Activated naive CD8-positive, alpha-beta T cell treated with anti-CD3 and anti-CD28 coated beads, Interleukin-2, amount 50 U/mL, for 24 hours (primary cell): ENCODE measurements at regions not wholly inside any gene's neighbourhood (a gene's known extent, or its start where the extent isn't known, plus 50 kb on each side); places are given as distances from the start of the nearest gene placed in this dataset.

ENCODE experiments used
- ATAC-seq: fragments of 150-1000 bp; cut with Tn5 transposase; one replicate; pipeline ENCODE4 v1.10.0; 2021
- DNase-seq: peaks from one replicate; pipeline ENCODE4 v3.0.0; 2021
- H3K27ac Mint-ChIP-seq: one replicate; pipeline ENCODE4 v1.8.0; 2021; ENCODE audit warnings: mild to moderate bottlenecking, mixed read lengths
- H3K27me3 Mint-ChIP-seq: one replicate; pipeline ENCODE4 v1.8.0; 2021; ENCODE audit warnings: mixed read lengths
- H3K36me3 Mint-ChIP-seq: one replicate; pipeline ENCODE4 v1.8.0; 2021; ENCODE audit warnings: low read depth, mixed read lengths
- H3K4me1 Mint-ChIP-seq: one replicate; pipeline ENCODE4 v1.8.0; 2021; ENCODE audit warnings: mixed read lengths
- H3K4me3 Mint-ChIP-seq: one replicate; pipeline ENCODE4 v1.8.0; 2021; ENCODE audit warnings: mild to moderate bottlenecking, moderate library complexity, mixed read lengths
- H3K9me3 Mint-ChIP-seq: one replicate; pipeline ENCODE4 v1.8.0; 2021; ENCODE audit warnings: mixed read lengths

DNA sequence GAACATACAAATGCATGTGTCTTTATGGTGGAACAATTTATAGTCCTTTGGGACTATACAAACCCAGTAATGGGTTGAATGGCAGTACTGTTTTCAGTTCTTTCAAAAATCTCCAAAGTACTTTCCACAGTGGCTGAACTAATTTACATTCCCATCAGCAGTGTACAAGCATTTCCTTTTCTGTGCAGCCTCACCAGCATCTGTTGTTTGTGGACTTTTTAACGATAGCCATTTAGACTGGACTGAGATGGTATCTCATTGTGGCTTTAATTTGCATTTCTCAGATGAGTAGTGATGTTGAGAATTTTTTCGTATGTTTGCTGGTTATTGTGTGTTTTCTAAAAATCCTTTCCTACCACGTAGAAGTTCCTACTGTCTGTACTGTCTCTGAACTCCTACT lies 327.2 kb upstream of the ZFP64 start:
- Mint-ChIP-seq H3K27ac (no peak overlapping the region), H3K4me1 (no peaks in the 10 kb centered on the region), H3K9me3 (peaks cover 17% of the 10 kb centered on the region), H3K36me3 (no peaks in the 10 kb centered on the region), H3K4me3 (no peak overlapping the region), H3K27me3 (no peaks in the 10 kb centered on the region)
- DNase-seq: no peak
- ATAC-seq: no peak

GRCh38 chr20:52515877-52516276 lies 324.3 kb upstream of the ZFP64 start:
- Mint-ChIP-seq H3K4me3 (no peak overlapping the region), H3K36me3 (no peaks in the 10 kb centered on the region), H3K27me3 (no peaks in the 10 kb centered on the region), H3K27ac (no peak overlapping the region), H3K4me1 (no peaks in the 10 kb centered on the region), H3K9me3 (peaks cover 10% of the 10 kb centered on the region)
- DNase-seq: no peak
- no peak for ATAC-seq

DNA sequence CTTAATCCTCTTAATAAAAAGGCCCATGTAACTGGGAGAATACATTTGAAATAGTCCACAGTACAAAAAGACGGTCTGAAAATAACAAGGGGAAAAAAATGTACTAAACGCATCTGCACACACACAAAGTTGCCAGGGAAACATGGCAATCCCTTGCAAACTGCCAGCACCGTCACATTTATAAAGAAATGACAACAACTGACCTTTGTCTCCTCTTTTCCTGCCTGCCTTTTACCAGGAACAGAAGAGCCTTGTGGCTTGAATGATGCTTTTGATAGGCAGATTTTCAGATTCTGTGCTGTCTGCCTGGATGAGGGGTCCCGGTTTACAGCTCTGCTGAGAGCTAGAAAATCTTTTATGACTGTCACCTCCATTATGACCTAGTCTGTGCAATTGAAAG lies 308.6 kb upstream of the ZFP64 start:
- Mint-ChIP-seq H3K36me3 (no peaks in the 10 kb centered on the region), H3K27ac (no peak overlapping the region), H3K4me1 (no peaks in the 10 kb centered on the region), H3K9me3 (peaks cover 9% of the 10 kb centered on the region), H3K4me3 (no peak overlapping the region), H3K27me3 (no peaks in the 10 kb centered on the region)
- DNase-seq (no peak), ATAC-seq (no peak)

GRCh38 chr20:52497731-52498130 lies 306.2 kb upstream of the ZFP64 start:
- Mint-ChIP-seq H3K4me3 (no peak overlapping the region), H3K9me3 (no peaks in the 10 kb centered on the region), H3K36me3 (no peaks in the 10 kb centered on the region), H3K27me3 (peaks cover 3% of the 10 kb centered on the region), H3K27ac (no peak overlapping the region), H3K4me1 (peaks cover 19% of the 10 kb centered on the region)
- ATAC-seq (no peak), DNase-seq (no peak)

DNA sequence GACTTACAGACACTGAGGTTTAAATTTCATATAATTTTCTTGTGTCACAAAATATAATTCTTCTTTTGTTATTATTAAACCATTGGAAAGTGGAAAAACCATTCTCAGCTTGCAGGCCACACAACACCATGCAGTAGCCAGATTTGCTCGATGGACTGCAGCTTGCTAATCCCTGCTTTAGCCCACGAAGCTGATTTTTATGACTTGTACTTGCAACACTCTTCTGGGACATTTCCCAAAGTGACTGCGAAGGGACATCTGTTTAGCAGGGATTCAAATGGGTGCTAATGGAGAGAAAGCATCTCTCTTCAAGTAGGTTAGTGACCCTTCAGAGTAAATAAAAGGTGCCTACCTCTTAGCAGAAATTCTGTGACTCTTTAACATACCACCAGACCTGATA lies 304.6 kb upstream of the ZFP64 start:
- H3K36me3 Mint-ChIP-seq: no peaks in the 10 kb centered on the region
- H3K27ac Mint-ChIP-seq: no peak overlapping the region
- no peak for DNase-seq
- peaks cover 5% of the 10 kb centered on the region for H3K27me3 Mint-ChIP-seq
- H3K4me3 Mint-ChIP-seq: no peak overlapping the region
- peaks cover under 1% of the 10 kb centered on the region for H3K9me3 Mint-ChIP-seq
- no peak for ATAC-seq
- peaks cover 19% of the 10 kb centered on the region for H3K4me1 Mint-ChIP-seq

DNA sequence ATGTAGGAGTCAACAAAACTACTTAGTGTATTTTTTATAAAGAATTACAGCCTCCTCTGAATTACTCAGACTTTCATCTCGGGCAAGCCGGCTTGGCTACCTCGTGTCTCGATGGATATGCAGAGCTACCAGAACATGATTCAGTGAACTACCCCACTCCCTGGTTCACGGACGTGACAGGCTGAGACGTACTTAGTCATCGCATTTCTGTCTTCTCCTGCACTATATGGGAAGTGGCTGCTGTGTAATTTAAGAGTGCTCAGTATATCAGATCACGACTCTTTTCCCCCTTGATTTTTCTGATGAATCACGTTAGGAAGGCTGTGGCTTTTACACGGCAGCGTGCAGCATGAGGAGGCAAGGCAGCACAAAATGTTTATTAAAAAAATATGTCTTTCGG lies 302.7 kb upstream of the ZFP64 start:
- peak overlapping the region; percentile 51 for H3K4me3 Mint-ChIP-seq
- DNase-seq: peak; percentile 48
- peak overlapping the region; percentile 14 for H3K27ac Mint-ChIP-seq
- ATAC-seq: peak; percentile 99
- H3K4me1 Mint-ChIP-seq: peaks cover 19% of the 10 kb centered on the region
- H3K9me3 Mint-ChIP-seq: peaks cover 6% of the 10 kb centered on the region
- H3K27me3 Mint-ChIP-seq: peaks cover 5% of the 10 kb centered on the region
- H3K36me3 Mint-ChIP-seq: no peaks in the 10 kb centered on the region

DNA sequence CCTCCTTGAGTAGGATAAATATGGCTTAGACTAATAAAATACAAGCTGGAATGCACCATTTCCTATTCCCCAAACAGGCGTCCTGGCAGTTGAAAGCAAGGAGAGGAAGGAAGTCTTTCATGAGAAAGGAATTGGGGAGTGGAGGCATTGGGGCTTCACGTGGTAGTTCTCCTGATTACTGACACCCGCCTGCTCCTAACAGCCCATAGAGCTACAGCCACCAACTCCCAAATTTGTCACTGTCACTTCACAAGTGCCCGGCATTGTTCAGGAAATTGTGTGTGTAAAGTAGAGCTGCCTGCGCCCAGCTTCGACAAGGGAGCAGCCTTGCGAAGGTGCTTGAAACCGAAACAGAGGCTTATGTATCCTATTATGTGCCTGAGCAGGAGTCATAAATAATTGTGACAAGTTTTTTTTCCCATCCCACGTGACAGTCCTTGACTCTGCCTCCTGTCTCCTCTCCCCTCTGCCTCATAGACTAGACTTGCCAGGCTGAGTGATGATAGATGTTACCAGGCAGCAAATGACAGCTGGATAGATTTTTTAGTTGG lies 301.7 kb upstream of the ZFP64 start:
- no peak for DNase-seq

DNA sequence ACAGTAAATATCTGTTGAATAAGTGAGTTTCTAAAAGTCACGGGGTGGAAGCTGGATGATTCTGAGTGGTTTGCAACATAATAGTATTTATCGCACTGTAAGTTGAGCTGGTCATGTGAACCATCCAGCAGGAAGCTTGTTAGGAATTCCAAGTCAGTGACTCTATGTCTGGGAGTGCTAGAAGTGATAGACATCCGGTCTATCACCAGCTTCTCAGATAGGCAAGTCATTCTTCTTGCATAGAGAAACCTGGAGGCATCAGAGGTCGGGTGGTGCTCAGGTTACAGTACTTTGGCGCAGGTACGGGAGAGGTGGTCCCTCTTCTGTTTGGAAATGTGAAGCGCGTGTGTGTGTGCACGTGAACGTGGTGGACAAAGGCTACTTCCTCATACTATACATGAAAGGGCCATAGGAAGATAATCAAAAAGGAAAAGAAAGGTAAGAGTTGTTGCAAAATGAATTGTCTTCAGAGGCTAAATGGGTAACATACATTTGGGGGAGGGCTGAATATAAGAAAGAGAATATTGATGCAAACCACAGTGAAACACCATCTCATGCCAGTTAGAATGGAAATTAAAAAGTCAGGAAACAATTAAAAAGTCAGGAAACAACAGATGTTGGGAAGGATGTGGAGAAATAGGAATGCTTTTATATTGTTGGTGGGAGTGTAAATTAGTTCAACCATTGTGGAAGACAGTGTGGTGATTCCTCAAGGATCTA lies 299.3 kb upstream of the ZFP64 start:
- Mint-ChIP-seq H3K9me3 (peaks cover 6% of the 10 kb centered on the region), H3K36me3 (no peaks in the 10 kb centered on the region), H3K4me3 (no peak overlapping the region), H3K27ac (no peak overlapping the region), H3K27me3 (peaks cover 5% of the 10 kb centered on the region), H3K4me1 (peaks cover 19% of the 10 kb centered on the region)
- ATAC-seq: no peak
- DNase-seq: no peak

More for the DNA sequence above, 301.7 kb upstream of the ZFP64 start:
- Mint-ChIP-seq H3K9me3 (peaks cover 6% of the 10 kb centered on the region), H3K36me3 (no peaks in the 10 kb centered on the region), H3K4me3 (peak overlapping the region; percentile 51), H3K27me3 (peaks cover 5% of the 10 kb centered on the region), H3K4me1 (peaks cover 19% of the 10 kb centered on the region), H3K27ac (no peak overlapping the region)
- ATAC-seq: peak; percentile 53

DNA sequence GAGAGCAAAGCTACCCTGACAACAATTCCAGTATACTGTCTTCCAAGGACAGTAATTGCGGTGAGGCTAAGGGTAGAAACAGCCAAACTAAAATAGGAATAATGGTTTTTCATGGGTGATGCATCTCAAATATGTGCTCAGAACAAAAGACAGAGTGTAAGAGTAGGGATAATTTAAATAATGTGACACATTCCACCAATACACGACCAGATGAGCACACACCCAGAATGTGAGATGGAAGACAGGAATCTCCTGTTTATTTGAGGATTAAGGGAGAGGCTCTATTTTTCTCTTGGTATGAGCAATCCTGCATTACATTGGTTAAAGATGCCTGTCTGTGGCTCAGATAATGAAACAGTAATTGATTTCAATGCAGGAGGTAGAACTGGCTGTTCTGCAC lies 292.9 kb upstream of the ZFP64 start:
- Mint-ChIP-seq H3K4me3 (no peak overlapping the region), H3K27me3 (no peaks in the 10 kb centered on the region), H3K27ac (no peak overlapping the region), H3K9me3 (no peaks in the 10 kb centered on the region), H3K36me3 (no peaks in the 10 kb centered on the region), H3K4me1 (no peaks in the 10 kb centered on the region)
- DNase-seq (no peak), ATAC-seq (no peak)

GRCh38 chr20:52483382-52483781 lies 291.8 kb upstream of the ZFP64 start:
- Mint-ChIP-seq H3K27me3 (no peaks in the 10 kb centered on the region), H3K36me3 (no peaks in the 10 kb centered on the region), H3K9me3 (no peaks in the 10 kb centered on the region), H3K4me1 (no peaks in the 10 kb centered on the region), H3K4me3 (no peak overlapping the region), H3K27ac (no peak overlapping the region)
- ATAC-seq (no peak), DNase-seq (no peak)

DNA sequence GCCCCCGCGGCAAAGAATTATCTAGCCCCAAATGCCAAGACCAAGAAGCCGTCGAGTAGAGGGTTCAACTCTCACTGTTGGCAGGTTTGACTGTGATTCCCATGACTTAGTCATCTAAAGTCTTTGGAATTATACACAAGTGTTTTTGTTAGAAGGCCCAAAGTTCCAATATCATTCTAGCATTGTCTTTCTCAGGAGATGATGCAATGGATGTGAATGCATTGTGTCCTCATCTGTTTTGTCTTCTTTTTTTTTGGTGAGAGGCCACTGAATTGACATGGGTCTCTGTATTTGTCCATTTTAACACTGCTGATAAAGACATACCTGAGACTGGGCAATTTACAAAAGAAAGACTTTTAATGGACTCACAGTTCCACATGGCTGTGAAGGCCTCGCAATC lies 290.5 kb upstream of the ZFP64 start:
- no peaks in the 10 kb centered on the region for H3K36me3 Mint-ChIP-seq
- H3K4me3 Mint-ChIP-seq: no peak overlapping the region
- no peak for DNase-seq
- H3K27ac Mint-ChIP-seq: no peak overlapping the region
- H3K4me1 Mint-ChIP-seq: no peaks in the 10 kb centered on the region
- H3K9me3 Mint-ChIP-seq: no peaks in the 10 kb centered on the region
- ATAC-seq: no peak
- no peaks in the 10 kb centered on the region for H3K27me3 Mint-ChIP-seq

- no peaks in the 10 kb centered on the region for H3K36me3 Mint-ChIP-seq
- H3K9me3 Mint-ChIP-seq: no peaks in the 10 kb centered on the region
- no peak for ATAC-seq
- DNase-seq: no peak
- H3K27ac Mint-ChIP-seq: no peak overlapping the region
- H3K4me1 Mint-ChIP-seq: no peaks in the 10 kb centered on the region
- H3K27me3 Mint-ChIP-seq: no peaks in the 10 kb centered on the region
- H3K4me3 Mint-ChIP-seq: no peak overlapping the region
Measured at GRCh38 chr20:52481443-52481842, 289.9 kb upstream of the ZFP64 start.

DNA sequence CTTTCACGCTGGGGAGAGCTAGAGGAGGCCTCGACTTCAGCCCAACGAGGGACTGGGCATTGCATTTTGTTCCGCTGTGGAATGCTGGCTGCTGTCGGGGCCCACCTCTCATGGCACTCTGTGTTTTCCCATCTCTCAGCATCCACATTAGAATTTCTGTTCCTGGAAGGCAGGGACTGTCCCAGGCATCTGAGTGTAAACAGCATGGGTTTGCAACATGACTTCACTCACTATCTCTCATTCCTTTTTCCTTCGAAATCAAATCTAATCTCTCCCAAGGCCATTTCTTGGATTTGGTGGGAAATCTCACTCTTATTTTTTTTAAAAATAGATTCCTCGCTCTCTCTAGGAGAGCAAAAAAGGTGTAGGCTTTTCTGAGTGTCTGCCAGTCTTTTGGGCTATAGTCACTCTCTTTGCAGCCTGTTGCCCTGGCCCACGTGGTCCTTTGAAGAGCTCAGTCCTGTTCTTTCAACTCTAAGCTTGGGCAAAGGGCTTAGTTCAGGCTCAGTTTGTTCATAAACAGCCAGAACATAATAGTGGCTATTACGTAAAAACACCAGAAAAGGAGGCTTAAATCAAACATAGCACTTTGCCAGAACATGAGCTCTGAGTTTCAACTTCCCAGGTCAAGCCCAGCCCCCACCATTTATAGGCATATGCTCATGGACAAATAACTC lies 284.6 kb upstream of the ZFP64 start:
- no peak for DNase-seq
- no peaks in the 10 kb centered on the region for H3K27me3 Mint-ChIP-seq
- H3K4me3 Mint-ChIP-seq: no peak overlapping the region
- no peaks in the 10 kb centered on the region for H3K9me3 Mint-ChIP-seq
- no peak overlapping the region for H3K27ac Mint-ChIP-seq
- ATAC-seq: no peak
- no peaks in the 10 kb centered on the region for H3K4me1 Mint-ChIP-seq
- no peaks in the 10 kb centered on the region for H3K36me3 Mint-ChIP-seq

DNA sequence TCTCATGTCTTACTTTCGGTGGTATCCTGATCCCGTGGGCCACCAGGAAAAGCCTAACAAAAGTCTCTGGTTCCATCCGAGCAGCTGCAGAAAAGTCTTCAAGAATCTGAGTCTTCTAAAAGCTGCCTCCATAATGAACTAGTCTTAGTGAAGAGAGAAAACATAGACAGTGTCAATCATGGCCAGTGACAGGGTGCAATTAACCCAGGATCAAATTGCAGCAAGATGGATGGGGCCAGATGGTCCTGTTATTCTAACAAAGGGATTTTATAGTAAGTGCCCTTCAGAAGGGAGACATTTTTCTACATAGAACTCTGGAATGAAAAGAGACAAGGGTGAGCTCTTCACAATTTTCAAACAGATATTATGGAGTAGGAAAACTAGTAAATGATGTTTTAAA lies 281.6 kb upstream of the ZFP64 start:
- Mint-ChIP-seq H3K9me3 (no peaks in the 10 kb centered on the region), H3K4me1 (no peaks in the 10 kb centered on the region), H3K27ac (no peak overlapping the region), H3K4me3 (no peak overlapping the region), H3K27me3 (no peaks in the 10 kb centered on the region), H3K36me3 (no peaks in the 10 kb centered on the region)
- ATAC-seq (no peak), DNase-seq (no peak)

- H3K27ac Mint-ChIP-seq: no peak overlapping the region
- H3K4me3 Mint-ChIP-seq: no peak overlapping the region
- no peaks in the 10 kb centered on the region for H3K36me3 Mint-ChIP-seq
- no peak for DNase-seq
- H3K27me3 Mint-ChIP-seq: no peaks in the 10 kb centered on the region
- H3K4me1 Mint-ChIP-seq: no peaks in the 10 kb centered on the region
- ATAC-seq: no peak
- H3K9me3 Mint-ChIP-seq: no peaks in the 10 kb centered on the region
Measured at GRCh38 chr20:52470561-52470960, 279.0 kb upstream of the ZFP64 start.
